Endodermal cell (in vitro differentiated cells): ENCODE measurements at regions not wholly inside any gene's neighbourhood (a gene's known extent, or its start where the extent isn't known, plus 50 kb on each side); places are given as distances from the start of the nearest gene placed in this dataset.

Experiments
- DNase-seq: peaks from one replicate; pipeline ENCODE4 v3.0.0-alpha.2; 2017
- H3K27ac ChIP-seq: 2 replicates; pipeline ENCODE4 v1.5.1; 2013; ENCODE audit warnings: mild to moderate bottlenecking, low read depth, low read length, moderate library complexity
- H3K27me3 ChIP-seq: 2 replicates; pipeline ENCODE4 v1.6.1; 2013; ENCODE audit warnings: mild to moderate bottlenecking, low read length, moderate library complexity; ENCODE audit not compliant: insufficient read depth, control insufficient read depth, poor library complexity, severe bottlenecking
- H3K36me3 ChIP-seq: 2 replicates; pipeline ENCODE4 v1.7.0; 2013; ENCODE audit warnings: mild to moderate bottlenecking, low read length, moderate library complexity; ENCODE audit not compliant: control insufficient read depth, insufficient read depth
- H3K4me1 ChIP-seq: one replicate; pipeline ENCODE4 v1.7.0; 2013; ENCODE audit warnings: low read length; ENCODE audit not compliant: control insufficient read depth, insufficient read depth
- H3K4me3 ChIP-seq: 2 replicates; pipeline ENCODE4 v1.5.1; 2013; ENCODE audit warnings: mild to moderate bottlenecking, low read length, moderate library complexity
- H3K9ac ChIP-seq: 2 replicates; pipeline ENCODE4 v1.6.1; 2013; ENCODE audit warnings: mild to moderate bottlenecking, low read length, moderate library complexity; ENCODE audit not compliant: poor library complexity, severe bottlenecking; ENCODE audit errors: extremely low read depth
- H3K9me3 ChIP-seq: 2 replicates; pipeline ENCODE4 v1.6.1; 2013; ENCODE audit warnings: mild to moderate bottlenecking, low read length, moderate library complexity; ENCODE audit not compliant: control insufficient read depth
- H3K27ac Mint-ChIP-seq: 2 replicates; pipeline ENCODE4 v1.8.0; 2020; ENCODE audit warnings: mixed read lengths
- H3K27me3 Mint-ChIP-seq: 2 replicates; pipeline ENCODE4 v1.8.0; 2021; ENCODE audit warnings: mild to moderate bottlenecking, mixed read lengths; ENCODE audit not compliant: insufficient read depth
- H3K36me3 Mint-ChIP-seq: 2 replicates; pipeline ENCODE4 v1.8.0; 2020; ENCODE audit warnings: low read depth, mixed read lengths
- H3K4me1 Mint-ChIP-seq: 2 replicates; pipeline ENCODE4 v1.8.0; 2020; ENCODE audit warnings: mixed read lengths
- H3K4me3 Mint-ChIP-seq: 2 replicates; pipeline ENCODE4 v1.8.0; 2020; ENCODE audit warnings: mild to moderate bottlenecking, moderate library complexity, mixed read lengths
- H3K9me3 Mint-ChIP-seq: 2 replicates; pipeline ENCODE4 v1.8.0; 2020; ENCODE audit warnings: mild to moderate bottlenecking, mixed read lengths
- WGBS, 2 experiments: methylation state at CpG; one replicate each; pipeline versions ENCODE4 v1.1.5 to v1.1.7; 2013; ENCODE audit warnings: missing lambda C conversion rate in 2 of 2, mixed read lengths in 1 of 2; ENCODE audit not compliant: insufficient coverage in 1 of 2, insufficient read length in 1 of 2; 5-methylcytosine and 5-hydroxymethylcytosine counted together
- TF ChIP-seq, protein P1 (sequence below): fragments of 200-600 bp; sonication (generic); conservative IDR thresholded peaks from 2 replicates; pipeline ENCODE4 v1.5.0; 2021; ENCODE audit warnings: antibody characterized with exemption, mild to moderate bottlenecking

DNA sequence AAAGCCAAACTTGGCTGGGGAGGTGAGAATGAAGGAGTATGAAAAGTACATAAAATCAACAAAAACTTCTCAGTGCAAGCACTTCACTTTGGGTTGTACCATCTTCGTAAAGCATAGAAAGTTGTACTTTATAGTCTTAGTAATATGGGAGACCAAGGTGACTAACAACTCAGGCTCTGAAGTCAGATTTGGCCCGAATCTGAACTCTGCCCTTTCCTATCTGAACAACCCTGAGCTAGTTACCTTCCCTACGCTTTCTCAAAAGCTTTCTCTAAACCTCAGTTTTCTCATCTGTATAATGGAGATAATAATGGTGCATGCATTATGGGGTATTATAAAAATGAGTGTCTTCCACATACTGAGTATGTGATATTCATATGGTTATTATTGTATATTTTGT lies 285.4 kb upstream of the UMPS start:
- no peak for DNase-seq
- peaks cover under 1% of the 10 kb centered on the region for H3K4me1 Mint-ChIP-seq
- TF ChIP-seq, protein P1, sequence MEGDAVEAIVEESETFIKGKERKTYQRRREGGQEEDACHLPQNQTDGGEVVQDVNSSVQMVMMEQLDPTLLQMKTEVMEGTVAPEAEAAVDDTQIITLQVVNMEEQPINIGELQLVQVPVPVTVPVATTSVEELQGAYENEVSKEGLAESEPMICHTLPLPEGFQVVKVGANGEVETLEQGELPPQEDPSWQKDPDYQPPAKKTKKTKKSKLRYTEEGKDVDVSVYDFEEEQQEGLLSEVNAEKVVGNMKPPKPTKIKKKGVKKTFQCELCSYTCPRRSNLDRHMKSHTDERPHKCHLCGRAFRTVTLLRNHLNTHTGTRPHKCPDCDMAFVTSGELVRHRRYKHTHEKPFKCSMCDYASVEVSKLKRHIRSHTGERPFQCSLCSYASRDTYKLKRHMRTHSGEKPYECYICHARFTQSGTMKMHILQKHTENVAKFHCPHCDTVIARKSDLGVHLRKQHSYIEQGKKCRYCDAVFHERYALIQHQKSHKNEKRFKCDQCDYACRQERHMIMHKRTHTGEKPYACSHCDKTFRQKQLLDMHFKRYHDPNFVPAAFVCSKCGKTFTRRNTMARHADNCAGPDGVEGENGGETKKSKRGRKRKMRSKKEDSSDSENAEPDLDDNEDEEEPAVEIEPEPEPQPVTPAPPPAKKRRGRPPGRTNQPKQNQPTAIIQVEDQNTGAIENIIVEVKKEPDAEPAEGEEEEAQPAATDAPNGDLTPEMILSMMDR: no peak

DNA sequence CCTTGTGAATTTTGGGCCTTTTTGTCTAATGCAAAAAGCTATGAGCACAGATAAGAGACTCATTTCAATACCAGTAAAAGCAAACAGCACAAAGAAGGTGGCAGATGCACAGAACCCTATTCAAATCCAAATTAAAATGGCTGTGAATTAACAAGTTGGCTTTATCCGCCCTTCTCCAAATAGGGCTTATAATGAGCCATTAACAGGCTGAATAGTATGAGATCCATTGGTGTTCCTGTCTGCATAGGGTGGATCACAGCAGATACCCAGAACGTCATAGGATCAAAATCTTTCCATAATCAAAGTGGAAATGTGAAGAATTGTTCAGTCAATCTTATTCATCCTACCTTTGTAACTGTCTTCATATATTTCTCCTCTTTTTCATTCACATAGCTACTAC lies 282.4 kb upstream of the UMPS start:
- 81 to 92% methylated on average over 2 of the region's 2 CpGs for WGBS, 2 experiments
- H3K36me3 ChIP-seq: no peaks in the 10 kb centered on the region
- H3K27me3 ChIP-seq: no peaks in the 10 kb centered on the region
- H3K27ac ChIP-seq: no peak overlapping the region
- no peak overlapping the region for H3K4me3 ChIP-seq
- no peaks in the 10 kb centered on the region for H3K4me1 Mint-ChIP-seq
- no peak overlapping the region for H3K4me3 Mint-ChIP-seq
- H3K9me3 Mint-ChIP-seq: no peaks in the 10 kb centered on the region
- no peaks in the 10 kb centered on the region for H3K9me3 ChIP-seq
- H3K9ac ChIP-seq: no peak overlapping the region
- TF ChIP-seq, protein P1: no peak
- H3K36me3 Mint-ChIP-seq: no peaks in the 10 kb centered on the region
- DNase-seq: no peak
- H3K27me3 Mint-ChIP-seq: no peaks in the 10 kb centered on the region
- no peaks in the 10 kb centered on the region for H3K4me1 ChIP-seq
- H3K27ac Mint-ChIP-seq: no peak overlapping the region

More for the DNA sequence above, 285.4 kb upstream of the UMPS start:
- Mint-ChIP-seq H3K27me3 (no peaks in the 10 kb centered on the region), H3K4me3 (no peak overlapping the region), H3K27ac (no peak overlapping the region), H3K36me3 (no peaks in the 10 kb centered on the region), H3K9me3 (no peaks in the 10 kb centered on the region)
- no peak overlapping the region for H3K27ac ChIP-seq
- 95% methylated on average over 3 of the region's 3 CpGs; no CpG with 5 or more reads in 1 of the 2 experiments for WGBS, 2 experiments
- H3K36me3 ChIP-seq: no peaks in the 10 kb centered on the region
- H3K4me3 ChIP-seq: no peak overlapping the region
- no peak overlapping the region for H3K9ac ChIP-seq
- H3K9me3 ChIP-seq: no peaks in the 10 kb centered on the region
- H3K4me1 ChIP-seq: no peaks in the 10 kb centered on the region
- H3K27me3 ChIP-seq: no peaks in the 10 kb centered on the region

DNA sequence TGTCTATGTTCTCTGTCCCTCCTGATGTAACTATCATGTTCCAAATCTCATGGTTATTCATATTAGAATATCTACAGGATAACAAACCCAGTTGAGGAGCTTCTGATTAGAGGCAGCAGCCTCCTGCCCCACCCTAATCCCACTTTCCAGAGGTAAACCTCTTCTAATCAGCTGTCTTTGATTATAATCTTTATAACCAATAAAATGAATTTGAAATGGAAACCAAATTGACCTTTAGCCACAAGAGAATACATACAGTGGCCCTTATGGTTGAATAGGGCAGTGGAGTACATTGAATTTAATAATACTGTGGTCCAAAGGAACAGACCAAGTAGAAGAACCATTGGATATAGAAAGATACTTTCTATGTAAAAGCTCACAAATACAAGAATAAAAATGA lies 281.3 kb upstream of the UMPS start:
- TF ChIP-seq, protein P1: no peak
- Histone ChIP-seq H3K4me1 (no peaks in the 10 kb centered on the region), H3K27me3 (no peaks in the 10 kb centered on the region), H3K4me3 (no peak overlapping the region), H3K36me3 (no peaks in the 10 kb centered on the region), H3K9ac (no peak overlapping the region), H3K27ac (no peak overlapping the region), H3K9me3 (no peaks in the 10 kb centered on the region)
- DNase-seq: no peak
- Mint-ChIP-seq H3K9me3 (no peaks in the 10 kb centered on the region), H3K27me3 (no peaks in the 10 kb centered on the region), H3K27ac (no peak overlapping the region), H3K4me1 (no peaks in the 10 kb centered on the region), H3K4me3 (no peak overlapping the region), H3K36me3 (no peaks in the 10 kb centered on the region)
